Cerebellar cortex (tissue), 1 donor: ENCODE measurements at regions not wholly inside any gene's neighbourhood (a gene's known extent, or its start where the extent isn't known, plus 50 kb on each side); places are given as distances from the start of the nearest gene placed in this dataset.
"Not testable (repeated sequence)": the region's sequence is repeated elsewhere in the genome, so short reads cannot be mapped to it uniquely, and the experiment has no call there.

Source experiments
- DNase-seq: peaks from one replicate; pipeline ENCODE4 v3.0.0-alpha.2; 2015; ENCODE audit warnings: low spot score

GRCh38 chr13:82002710-82003109 lies 1661.8 kb upstream of the SPRY2 start:
- DNase-seq = no peak

- DNase-seq = no peak
These were observed 1654.4 kb upstream of the SPRY2 start for GRCh38 chr13:81995316-81995715.

GRCh38 chr13:81990652-81991051 lies 1649.7 kb upstream of the SPRY2 start:
- DNase-seq = no peak

- no peak for DNase-seq
These were observed 1647.6 kb upstream of the SPRY2 start for GRCh38 chr13:81988567-81988966.

GRCh38 chr13:81987677-81988357 lies 1646.9 kb upstream of the SPRY2 start:
- DNase-seq = no peak

- DNase-seq = no peak
These were observed 1646.2 kb upstream of the SPRY2 start for GRCh38 chr13:81987159-81987558.

- no peak for DNase-seq
These were observed 1645.4 kb upstream of the SPRY2 start for GRCh38 chr13:81986308-81986707.

- no peak for DNase-seq
These were observed 1616.2 kb upstream of the SPRY2 start for GRCh38 chr13:81957121-81957520.

GRCh38 chr13:81929988-81930387 lies 1589.1 kb upstream of the SPRY2 start:
- DNase-seq = peak; percentile 70

- peak; percentile 4 for DNase-seq
These were observed 1586.4 kb upstream of the SPRY2 start for GRCh38 chr13:81927347-81927746.

- no peak for DNase-seq
These were observed 1576.9 kb upstream of the SPRY2 start for GRCh38 chr13:81917810-81918209.

GRCh38 chr13:81916461-81916860 lies 1575.5 kb upstream of the SPRY2 start:
- DNase-seq = no peak

GRCh38 chr13:81907787-81908372 lies 1567.0 kb upstream of the SPRY2 start:
- DNase-seq = no peak

GRCh38 chr13:81888855-81889254 lies 1547.9 kb upstream of the SPRY2 start:
- DNase-seq = no peak

- DNase-seq = no peak
These were observed 1534.0 kb upstream of the SPRY2 start for GRCh38 chr13:81874681-81875661.

- no peak for DNase-seq
These were observed 1533.3 kb upstream of the SPRY2 start for GRCh38 chr13:81874253-81874652.

GRCh38 chr13:81872581-81872980 lies 1531.7 kb upstream of the SPRY2 start:
- peak; percentile 8 for DNase-seq

- DNase-seq = not testable (repeated sequence)
These were observed 1530.9 kb upstream of the SPRY2 start for GRCh38 chr13:81871751-81872325.

- DNase-seq = no peak
These were observed 1507.4 kb upstream of the SPRY2 start for GRCh38 chr13:81848291-81848690.

- DNase-seq = no peak
These were observed 1505.8 kb upstream of the SPRY2 start for GRCh38 chr13:81846771-81847170.

- no peak for DNase-seq
These were observed 1480.3 kb upstream of the SPRY2 start for GRCh38 chr13:81821259-81821658.

- no peak for DNase-seq
These were observed 1459.5 kb upstream of the SPRY2 start for GRCh38 chr13:81800433-81800832.
